K562 (cell line): ENCODE measurements at regions not wholly inside any gene's neighbourhood (a gene's known extent, or its start where the extent isn't known, plus 50 kb on each side); places are given as distances from the start of the nearest gene placed in this dataset.

ENCODE experiments used
- CCNT2 ChIP-seq: IDR thresholded peaks from 2 replicates; pipeline ENCODE4 v1.6.1; 2011; ENCODE audit warnings: borderline replicate concordance, low read depth, mild to moderate bottlenecking, moderate library complexity, mixed read lengths, low read length; ENCODE audit not compliant: insufficient read length; ENCODE audit errors: extremely low read depth
- FOXM1 ChIP-seq, 2 experiments: fragments of 450-650 bp in 1 of 2; sonication (generic) in 1 of 2; formaldehyde crosslinking in 1 of 2; IDR thresholded peaks; 2 replicates each; pipeline versions ENCODE4 v1.6.1 to v1.9.0; 2017 to 2022; ENCODE audit warnings: low read depth in 2 of 2, mild to moderate bottlenecking in 2 of 2, missing genetic modification reagents in 1 of 2, moderate library complexity in 1 of 2
- GATAD2A ChIP-seq: fragments of 450-650 bp; IDR thresholded peaks from 2 replicates; pipeline ENCODE4 v1.6.1; 2017
- HMG20B ChIP-seq: fragments of 250-450 bp; sonication (Bioruptor Pico); IDR thresholded peaks from 2 replicates; pipeline ENCODE4 v1.5.0; 2021; ENCODE audit warnings: mild to moderate bottlenecking
- HMGN3 ChIP-seq: IDR thresholded peaks from 2 replicates; pipeline ENCODE4 v1.6.1; 2011; ENCODE audit warnings: borderline replicate concordance, low read depth, mild to moderate bottlenecking, mixed read lengths, low read length; ENCODE audit not compliant: insufficient read length; ENCODE audit errors: extremely low read depth
- JUN ChIP-seq, 2 experiments: sonication (generic) in 1 of 2; formaldehyde crosslinking in 1 of 2; IDR thresholded peaks; 2 replicates each; pipeline versions ENCODE4 v1.6.1 to v1.8.0; 2012 to 2022; ENCODE audit warnings: borderline replicate concordance in 2 of 2, mild to moderate bottlenecking in 2 of 2, improper control_type of control experiment in 1 of 2, low read depth in 1 of 2, low read length in 1 of 2, missing genetic modification reagents in 1 of 2
- MEIS2 ChIP-seq: fragments of 450-650 bp; IDR thresholded peaks from 2 replicates; pipeline ENCODE4 v1.6.1; 2014; ENCODE audit warnings: mild to moderate bottlenecking; ENCODE audit not compliant: partially characterized antibody
- MIER1 ChIP-seq: fragments of 450-650 bp; IDR thresholded peaks from 2 replicates; pipeline ENCODE4 v1.6.1; 2016; ENCODE audit warnings: antibody characterized with exemption, mild to moderate bottlenecking, low read depth
- NEUROD1 ChIP-seq: fragments of 150-350 bp; IDR thresholded peaks from 2 replicates; pipeline ENCODE4 v1.6.1; 2014; ENCODE audit warnings: borderline replicate concordance, low read length, low read depth; ENCODE audit not compliant: partially characterized antibody
- NFE2L1 ChIP-seq: fragments of 450-650 bp; IDR thresholded peaks from 2 replicates; pipeline ENCODE4 v1.6.1; 2016; ENCODE audit warnings: missing genetic modification characterization, low read depth, mild to moderate bottlenecking, missing compliant biosample characterization, moderate library complexity, borderline replicate concordance
- SAP30 ChIP-seq: fragments of 200-600 bp; sonication (generic); IDR thresholded peaks from 2 replicates; pipeline ENCODE4 v1.6.1; 2012; ENCODE audit warnings: borderline replicate concordance, low read depth, mild to moderate bottlenecking, moderate library complexity, low read length, control low read depth, inconsistent platforms; ENCODE audit not compliant: insufficient read depth, poor library complexity, severe bottlenecking
- ZBTB7A ChIP-seq: IDR thresholded peaks from 2 replicates; pipeline ENCODE4 v1.6.1; 2011; ENCODE audit warnings: low read depth, mild to moderate bottlenecking, low read length, moderate library complexity, borderline replicate concordance; ENCODE audit not compliant: control insufficient read depth
- ZNF12 ChIP-seq: sonication (generic); formaldehyde crosslinking; IDR thresholded peaks from 2 replicates; pipeline ENCODE4 v1.4.0; 2020; ENCODE audit warnings: mild to moderate bottlenecking, missing genetic modification reagents
- ZNF184 ChIP-seq: sonication (generic); formaldehyde crosslinking; IDR thresholded peaks from 2 replicates; pipeline ENCODE4 v1.5.0; 2020; ENCODE audit warnings: missing genetic modification reagents
- TF ChIP-seq, protein P1 (sequence below): fragments of 250-450 bp; sonication (Bioruptor Pico); IDR thresholded peaks from 2 replicates; pipeline ENCODE4 v1.5.0; 2021
- TF ChIP-seq, protein P2 (sequence below), 2 experiments: fragments of 450-650 bp; formaldehyde crosslinking in 1 of 2; IDR thresholded peaks; 2 replicates each; pipeline versions ENCODE4 v1.4.0 to v1.6.1; 2014 to 2020; ENCODE audit warnings: mild to moderate bottlenecking in 2 of 2, borderline replicate concordance in 1 of 2, low read depth in 1 of 2

DNA sequence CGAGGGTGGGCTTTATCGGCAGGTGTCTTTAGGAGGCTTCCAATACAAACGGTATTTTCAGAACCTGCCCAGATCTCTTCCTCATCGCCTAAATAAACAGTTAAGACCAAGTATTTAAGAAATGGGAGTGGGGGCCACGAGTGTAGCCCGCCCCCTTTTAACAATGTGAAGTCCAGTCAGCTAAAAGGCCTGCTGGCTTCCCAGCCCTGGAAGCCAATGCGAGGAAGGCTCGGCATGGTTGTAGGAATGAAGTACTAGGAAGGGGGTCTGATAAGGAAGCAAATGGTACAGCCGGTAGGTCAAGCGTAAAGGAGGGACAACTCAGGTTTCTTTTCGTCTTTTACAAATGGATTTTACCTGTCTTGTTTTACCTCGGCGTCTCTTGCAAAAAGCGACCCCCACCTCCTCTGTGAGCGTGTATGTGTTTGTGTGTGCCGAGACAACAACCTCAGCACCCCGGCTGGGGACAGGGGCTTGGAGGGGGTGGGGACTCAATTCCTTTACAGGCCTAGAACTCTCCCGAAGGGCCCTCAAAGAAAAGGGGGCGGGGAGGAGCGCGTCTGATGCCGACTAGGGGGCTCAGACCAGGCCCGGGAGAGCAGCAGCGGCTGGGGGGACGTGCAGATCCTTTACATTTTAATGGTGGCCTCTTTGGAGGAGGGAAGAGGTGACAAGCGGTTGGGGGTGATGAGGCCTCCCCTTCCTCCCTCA, 147.6 kb downstream of the GPR85 start (continued):
- TF ChIP-seq NFE2L1 (tag) (no peak), HMG20B (CRISPR knock-in tag) (no peak), SAP30 (peak; percentile 68), FOXM1 (IDR thresholded peaks at IDR 0.05; ENCODE audit: low read depth) (no peak), FOXM1 (CRISPR knock-in tag; IDR thresholded peaks at IDR 0.05; ENCODE audit: low read depth) (0 out of 2 replicates have a peak, but pooled peaks have one; percentile 63), MIER1 (0 out of 2 replicates have a peak, but pooled peaks have one; percentile 33), ZNF184 (CRISPR knock-in tag) (no peak), NEUROD1 (peak; percentile 37), HMGN3 (peak; percentile 13), CCNT2 (peak; percentile 21), MEIS2 (no peak), ZNF12 (CRISPR knock-in tag) (peak; percentile 90), ZBTB7A (peak; percentile 12; the same call in 1 of the 2 replicates), GATAD2A (no peak), JUN (IDR thresholded peaks at IDR 0.05; ENCODE audit: borderline replicate concordance, low read depth, low read length) (no peak), JUN (CRISPR knock-in tag; IDR thresholded peaks at IDR 0.05; ENCODE audit: borderline replicate concordance) (peak; percentile 39; the same call in 1 of the 2 replicates)
- TF ChIP-seq, protein P1, sequence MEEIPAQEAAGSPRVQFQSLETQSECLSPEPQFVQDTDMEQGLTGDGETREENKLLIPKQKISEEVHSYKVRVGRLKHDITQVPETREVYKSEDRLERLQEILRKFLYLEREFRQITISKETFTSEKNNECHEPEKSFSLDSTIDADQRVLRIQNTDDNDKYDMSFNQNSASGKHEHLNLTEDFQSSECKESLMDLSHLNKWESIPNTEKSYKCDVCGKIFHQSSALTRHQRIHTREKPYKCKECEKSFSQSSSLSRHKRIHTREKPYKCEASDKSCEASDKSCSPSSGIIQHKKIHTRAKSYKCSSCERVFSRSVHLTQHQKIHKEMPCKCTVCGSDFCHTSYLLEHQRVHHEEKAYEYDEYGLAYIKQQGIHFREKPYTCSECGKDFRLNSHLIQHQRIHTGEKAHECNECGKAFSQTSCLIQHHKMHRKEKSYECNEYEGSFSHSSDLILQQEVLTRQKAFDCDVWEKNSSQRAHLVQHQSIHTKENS = no peak
- TF ChIP-seq, protein P2, sequence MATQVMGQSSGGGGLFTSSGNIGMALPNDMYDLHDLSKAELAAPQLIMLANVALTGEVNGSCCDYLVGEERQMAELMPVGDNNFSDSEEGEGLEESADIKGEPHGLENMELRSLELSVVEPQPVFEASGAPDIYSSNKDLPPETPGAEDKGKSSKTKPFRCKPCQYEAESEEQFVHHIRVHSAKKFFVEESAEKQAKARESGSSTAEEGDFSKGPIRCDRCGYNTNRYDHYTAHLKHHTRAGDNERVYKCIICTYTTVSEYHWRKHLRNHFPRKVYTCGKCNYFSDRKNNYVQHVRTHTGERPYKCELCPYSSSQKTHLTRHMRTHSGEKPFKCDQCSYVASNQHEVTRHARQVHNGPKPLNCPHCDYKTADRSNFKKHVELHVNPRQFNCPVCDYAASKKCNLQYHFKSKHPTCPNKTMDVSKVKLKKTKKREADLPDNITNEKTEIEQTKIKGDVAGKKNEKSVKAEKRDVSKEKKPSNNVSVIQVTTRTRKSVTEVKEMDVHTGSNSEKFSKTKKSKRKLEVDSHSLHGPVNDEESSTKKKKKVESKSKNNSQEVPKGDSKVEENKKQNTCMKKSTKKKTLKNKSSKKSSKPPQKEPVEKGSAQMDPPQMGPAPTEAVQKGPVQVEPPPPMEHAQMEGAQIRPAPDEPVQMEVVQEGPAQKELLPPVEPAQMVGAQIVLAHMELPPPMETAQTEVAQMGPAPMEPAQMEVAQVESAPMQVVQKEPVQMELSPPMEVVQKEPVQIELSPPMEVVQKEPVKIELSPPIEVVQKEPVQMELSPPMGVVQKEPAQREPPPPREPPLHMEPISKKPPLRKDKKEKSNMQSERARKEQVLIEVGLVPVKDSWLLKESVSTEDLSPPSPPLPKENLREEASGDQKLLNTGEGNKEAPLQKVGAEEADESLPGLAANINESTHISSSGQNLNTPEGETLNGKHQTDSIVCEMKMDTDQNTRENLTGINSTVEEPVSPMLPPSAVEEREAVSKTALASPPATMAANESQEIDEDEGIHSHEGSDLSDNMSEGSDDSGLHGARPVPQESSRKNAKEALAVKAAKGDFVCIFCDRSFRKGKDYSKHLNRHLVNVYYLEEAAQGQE (IDR thresholded peaks at IDR 0.05; ENCODE audit: borderline replicate concordance) = peak; percentile 69; the same call in 1 of the 2 replicates
- TF ChIP-seq, protein P2 (CRISPR knock-in tag; IDR thresholded peaks at IDR 0.05; ENCODE audit: low read depth) = no peak; the same call in 1 of the 2 replicates
